Astrocyte of the hippocampus (primary cell): ENCODE measurements at regions not wholly inside any gene's neighbourhood (a gene's known extent, or its start where the extent isn't known, plus 50 kb on each side); places are given as distances from the start of the nearest gene placed in this dataset.
"Not testable (repeated sequence)": the region's sequence is repeated elsewhere in the genome, so short reads cannot be mapped to it uniquely, and the experiment has no call there.

Experiments used
- DNase-seq: peaks from one replicate; pipeline ENCODE4 v3.0.0; 2011; ENCODE audit warnings: low read depth, low spot score

DNA sequence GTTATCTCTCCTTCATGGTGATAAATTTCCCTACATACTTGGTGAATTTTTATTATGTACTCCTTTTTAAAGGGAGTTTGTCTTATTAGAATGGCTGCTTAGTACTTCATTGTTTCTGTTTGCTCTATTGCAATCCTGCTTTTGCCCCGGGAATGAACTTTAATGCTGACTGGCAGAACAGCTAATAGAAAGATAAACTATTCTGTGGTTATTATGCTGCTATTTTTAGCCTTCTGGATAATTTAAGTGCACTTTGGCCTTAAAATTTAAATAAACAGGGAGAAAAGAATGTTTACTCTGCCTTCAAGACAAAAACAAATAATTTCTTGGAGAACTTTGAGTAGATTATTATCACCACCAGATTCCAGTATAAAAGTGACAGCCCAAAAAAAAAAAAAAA, 413.8 kb upstream of the CCDC54 start:
- peak; percentile 72 for DNase-seq

DNA sequence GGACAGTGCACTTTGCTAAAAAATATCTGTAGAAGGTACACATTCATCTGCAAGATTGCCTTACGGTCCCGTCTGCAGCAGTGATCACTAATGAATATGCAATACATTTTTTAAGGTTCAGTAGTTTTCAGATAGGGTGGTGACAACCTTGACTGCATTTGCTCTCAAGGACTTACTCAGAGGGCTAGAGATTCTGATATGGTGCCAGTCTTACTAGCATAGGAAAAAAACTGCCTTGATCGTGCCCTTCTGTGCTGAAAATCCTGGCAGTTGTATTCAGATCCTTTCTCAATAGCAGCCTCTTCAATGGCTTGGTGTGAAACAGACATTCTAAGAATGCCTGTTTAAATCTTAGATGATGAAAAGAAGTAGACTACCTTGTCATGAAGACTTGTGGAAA, 411.9 kb upstream of the CCDC54 start:
- peak; percentile 43 for DNase-seq

DNA sequence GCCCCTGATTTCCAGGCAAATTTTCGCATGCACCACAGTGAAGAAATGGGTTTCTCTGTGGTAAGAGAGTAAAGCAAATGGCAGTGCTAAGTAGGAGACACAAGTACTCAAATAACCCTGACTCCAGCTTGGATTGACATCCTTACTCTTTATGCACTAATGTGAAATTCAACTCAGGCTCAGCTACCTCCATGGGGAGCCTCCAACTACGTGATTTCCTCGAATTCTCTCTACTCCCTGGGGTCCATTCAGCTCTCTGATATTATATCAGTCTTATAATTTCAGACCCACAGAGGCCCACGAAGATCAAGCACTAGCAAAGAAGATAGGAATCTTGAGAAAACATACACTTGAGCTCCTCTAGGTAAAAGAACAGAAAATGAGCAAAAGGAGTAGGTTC, 407.6 kb upstream of the CCDC54 start:
- no peak for DNase-seq

DNA sequence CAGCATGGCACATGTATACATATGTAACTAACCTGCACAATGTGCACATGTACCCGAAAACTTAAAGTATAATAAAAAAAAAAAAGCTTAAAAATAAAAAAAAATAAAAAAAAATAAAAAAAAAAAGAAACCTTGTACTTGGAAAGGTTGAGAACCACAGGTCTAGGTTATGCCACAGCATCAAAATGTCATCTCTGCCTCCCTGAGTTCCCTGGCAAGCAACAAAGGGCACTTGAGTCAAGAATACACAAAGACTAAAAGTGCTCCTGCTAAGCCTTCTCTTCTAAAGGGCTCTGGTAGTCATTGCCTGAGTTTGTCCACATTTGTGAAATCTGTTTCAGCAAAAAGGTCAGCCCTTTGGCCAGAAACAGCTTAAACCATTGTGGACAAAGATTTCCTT, 395.8 kb upstream of the CCDC54 start:
- DNase-seq = no peak

DNA sequence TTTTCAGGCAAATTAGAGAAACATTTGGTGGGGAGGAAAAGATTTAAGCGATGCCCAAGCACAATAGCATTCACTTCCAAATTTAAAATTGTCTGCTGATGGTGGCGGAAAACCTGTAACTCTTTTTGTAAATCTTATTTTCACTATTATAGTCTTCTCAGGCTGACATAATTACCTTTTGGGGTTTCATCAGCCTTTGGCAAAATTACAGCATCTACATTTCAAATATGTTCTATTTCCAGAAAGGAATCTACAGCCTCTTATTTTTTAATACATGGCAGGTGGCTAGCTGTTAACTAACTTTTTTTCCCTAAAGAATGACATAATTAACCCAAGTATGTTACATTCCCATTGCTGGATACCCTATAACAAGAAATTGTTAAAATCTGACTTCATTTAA, 391.5 kb upstream of the CCDC54 start:
- no peak for DNase-seq

DNA sequence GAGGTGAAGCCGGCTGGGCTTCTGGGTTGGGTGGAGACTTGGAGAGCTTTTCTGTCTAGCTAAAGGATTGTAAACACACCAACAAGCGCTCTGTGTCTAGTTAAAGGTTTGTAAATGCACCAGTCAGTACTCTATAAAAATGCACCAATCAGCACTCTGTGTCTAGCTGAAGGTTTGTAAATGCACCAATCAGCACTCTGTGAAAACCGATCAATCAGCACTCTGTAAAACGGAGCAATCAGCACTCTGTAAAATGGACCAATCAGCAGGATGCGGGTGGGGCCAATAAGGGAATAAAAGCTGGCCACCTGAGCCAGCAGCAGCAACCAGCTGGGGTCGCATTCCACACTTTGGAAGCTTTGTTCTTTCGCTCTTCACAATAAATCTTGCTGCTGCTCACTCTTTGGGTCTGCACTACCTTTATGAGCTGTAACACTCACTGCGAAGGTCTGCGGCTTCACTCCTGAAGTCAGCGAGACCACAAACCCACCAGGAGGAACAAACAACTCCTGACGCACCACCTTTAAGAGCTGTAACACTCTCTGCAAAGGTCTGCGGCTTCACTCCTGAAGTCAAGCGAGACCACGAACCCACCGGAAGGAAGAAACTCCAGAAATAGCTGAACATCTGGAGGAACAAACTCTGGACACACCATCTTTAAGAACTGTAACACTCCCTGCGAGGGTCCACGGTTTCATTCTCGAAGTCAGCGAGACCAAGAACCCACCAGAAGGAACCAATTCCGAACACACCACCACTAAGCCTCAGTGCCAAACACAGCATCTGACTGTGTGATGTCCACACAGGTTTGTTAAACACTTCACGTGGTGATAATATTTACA, 378.2 kb upstream of the CCDC54 start:
- DNase-seq = not testable (repeated sequence)

DNA sequence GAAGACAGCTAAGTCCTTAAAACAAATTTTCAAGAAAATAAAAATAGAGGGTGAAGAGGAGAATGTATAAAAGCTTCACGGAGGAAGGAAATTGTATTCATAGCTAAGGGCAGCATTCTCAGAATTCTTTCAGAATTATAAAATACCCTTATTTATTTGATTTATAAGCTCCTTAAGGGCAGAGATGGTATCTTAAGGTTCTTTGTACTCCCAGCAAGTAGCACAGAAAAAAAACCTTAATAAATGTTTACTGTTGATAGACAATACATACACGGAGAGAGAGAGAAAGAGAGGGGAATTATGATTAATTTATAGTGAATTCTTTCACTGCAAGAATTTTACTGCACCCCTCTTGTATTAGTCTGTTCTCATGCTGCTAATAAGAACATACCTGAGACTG, 375.6 kb upstream of the CCDC54 start:
- DNase-seq = no peak

DNA sequence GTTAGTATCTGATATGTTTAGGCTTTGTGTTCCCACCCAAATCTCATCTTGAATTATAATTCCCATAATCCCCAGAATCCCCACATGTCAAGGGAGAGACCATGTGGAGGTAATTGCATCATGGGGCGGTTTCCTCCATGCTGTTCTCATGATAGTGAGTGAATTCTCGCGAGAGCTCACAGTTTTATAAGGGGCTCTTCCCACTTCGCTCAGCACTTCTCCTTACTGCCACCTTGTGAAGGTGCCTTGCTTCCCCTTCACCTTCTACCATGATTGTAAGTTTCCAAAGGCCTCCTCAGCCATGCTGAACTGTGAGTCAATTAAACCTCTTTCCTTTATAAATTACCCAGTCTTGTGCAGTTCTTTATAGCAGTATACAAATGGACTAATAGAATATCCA, 371.9 kb upstream of the CCDC54 start:
- not testable (repeated sequence) for DNase-seq

DNA sequence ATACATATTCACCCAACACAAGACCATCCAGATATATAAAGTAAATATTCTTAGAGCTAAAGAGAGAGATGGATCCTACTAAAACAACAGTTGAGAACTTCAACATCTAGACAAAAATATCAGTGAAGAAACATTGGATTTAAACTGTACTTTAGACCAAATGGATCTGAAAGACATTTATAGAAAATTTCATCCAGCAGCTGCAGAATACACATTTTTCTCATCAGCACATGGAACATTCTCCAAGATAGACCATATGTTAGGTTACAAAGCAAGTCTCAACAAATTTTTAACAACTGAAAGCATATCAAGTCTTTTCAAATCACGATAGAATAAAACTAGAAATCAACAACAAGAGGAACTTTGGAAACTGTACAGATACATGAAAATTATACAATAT, 369.0 kb upstream of the CCDC54 start:
- no peak for DNase-seq

DNA sequence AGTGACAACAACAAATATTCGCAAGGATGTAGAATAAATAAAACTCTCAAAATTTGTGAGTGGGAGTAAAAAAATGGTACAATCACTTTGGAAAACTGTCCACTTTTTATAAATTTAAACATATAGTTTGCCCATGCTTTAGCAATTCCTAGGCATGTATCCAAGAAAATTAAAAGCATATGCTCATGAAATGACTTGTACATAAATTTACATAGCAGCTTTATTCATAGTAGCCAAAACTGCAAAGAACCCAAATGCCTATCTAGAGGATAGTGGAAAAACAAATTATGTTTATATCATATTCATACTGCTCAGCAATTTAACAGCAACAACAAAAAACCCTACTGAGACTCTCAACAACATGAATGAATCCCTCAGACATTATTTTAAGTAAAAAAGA, 363.6 kb upstream of the CCDC54 start:
- no peak for DNase-seq

DNA sequence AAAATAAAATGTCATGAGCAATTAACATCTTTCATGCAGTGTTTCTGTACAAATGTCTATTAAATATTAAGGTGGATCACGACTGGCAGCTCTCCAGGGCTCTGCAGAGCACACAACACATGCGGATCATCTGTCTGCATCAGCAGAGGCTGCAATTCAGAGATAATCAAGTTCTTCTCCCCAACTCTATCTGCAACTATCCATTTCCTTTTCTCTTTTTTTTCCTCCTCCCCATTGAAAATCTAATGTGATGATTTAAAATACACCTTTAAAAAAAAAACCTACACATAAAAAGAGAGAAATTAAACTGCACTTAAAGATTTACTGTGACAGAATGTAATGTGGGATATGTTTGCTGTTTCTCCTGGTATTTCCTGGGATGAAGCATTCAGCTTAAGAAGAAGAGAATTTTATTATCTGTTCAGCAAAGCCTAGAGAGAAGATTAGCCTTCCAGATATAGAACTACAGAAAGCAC, 352.6 kb upstream of the CCDC54 start:
- DNase-seq = no peak

DNA sequence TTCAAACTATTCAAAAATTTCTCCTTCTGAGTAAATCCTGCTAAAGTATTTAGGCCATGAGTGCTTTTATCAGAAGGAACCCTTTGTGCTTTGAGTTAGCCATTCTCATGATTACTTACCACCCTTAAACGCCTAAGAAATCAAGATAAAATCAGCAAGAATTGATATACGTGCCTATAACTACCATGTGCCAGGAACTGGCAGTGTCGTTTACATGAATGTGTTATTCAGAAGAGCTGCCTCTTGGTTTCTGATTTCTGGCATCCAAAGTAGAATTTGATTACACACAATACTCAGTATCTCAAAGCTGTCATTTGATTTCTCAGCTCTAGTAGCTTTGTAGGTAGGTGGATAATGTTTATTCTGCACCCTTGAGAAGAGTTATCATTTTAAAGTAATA, 351.3 kb upstream of the CCDC54 start:
- DNase-seq = no peak

DNA sequence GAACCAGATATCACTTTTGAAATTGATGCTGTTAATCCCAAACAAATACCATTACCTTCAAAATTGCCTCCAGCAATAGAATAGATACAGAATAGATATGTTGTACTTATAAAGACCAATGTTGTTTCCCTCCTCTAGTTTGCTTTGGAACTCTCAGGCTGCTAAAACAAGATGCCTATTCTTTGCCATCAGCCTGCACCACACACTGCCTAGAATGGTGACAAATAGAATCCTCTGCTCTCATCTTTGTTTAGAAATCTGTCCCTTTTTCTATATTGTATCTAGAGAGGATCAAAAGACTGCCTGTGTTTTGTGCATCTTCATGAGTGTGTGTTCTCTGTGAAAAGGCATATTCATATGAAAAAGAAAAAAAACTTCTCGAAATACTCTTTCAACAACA, 349.2 kb upstream of the CCDC54 start:
- DNase-seq = no peak

DNA sequence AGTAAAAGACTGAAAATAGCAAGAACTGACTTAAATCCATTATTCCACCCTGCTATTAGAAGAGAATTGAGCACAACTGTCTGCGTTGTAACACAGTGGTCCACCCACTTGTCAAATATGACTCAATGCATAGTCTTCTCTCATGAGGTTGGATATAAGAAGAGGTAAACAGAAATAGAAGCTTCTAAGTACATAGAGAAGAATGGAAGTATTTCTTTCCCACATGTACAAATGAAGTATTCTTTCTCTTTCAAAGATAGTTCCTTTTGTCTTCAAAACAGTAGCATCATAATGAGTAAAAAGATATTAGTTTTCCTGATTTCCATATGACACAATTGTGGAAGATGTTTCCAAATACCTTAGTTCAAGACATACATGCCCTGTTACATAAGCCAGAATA, 348.6 kb upstream of the CCDC54 start:
- DNase-seq = no peak

DNA sequence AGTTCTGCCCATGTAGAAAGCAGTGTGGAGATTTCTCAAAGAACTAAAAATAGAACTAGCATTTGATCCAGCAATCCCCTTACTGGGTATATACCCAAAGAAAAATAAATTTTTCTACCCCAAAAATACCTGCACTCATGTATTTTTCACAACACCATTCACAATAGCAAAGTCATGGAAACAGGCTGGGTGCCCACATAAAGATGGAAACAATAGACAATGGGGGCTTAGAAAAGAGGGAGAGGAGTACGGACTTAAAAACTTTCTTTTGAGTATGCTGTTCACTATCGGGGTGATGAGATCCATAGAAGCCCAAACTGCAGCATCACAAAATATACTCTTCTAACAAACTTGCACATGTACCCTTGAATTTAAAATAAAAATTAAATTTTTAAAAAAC, 345.1 kb upstream of the CCDC54 start:
- no peak for DNase-seq

DNA sequence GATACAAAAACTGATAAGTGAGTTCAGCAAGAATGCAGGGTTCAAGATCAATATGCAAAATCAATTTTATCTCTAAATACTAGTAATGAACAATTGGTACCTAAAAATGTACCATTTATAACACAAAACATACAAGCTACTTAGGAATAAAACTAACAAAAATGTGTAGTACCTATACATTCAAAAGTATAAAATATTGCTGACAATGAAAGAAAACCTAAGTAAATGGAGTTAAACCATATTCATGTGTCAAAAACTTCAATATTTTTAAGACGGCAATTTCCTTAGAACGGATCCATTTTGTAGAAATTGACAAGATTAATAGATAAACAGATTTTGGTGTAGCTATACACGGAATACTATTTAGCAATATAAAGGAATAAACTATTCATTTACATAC, 343.1 kb upstream of the CCDC54 start:
- no peak for DNase-seq

DNA sequence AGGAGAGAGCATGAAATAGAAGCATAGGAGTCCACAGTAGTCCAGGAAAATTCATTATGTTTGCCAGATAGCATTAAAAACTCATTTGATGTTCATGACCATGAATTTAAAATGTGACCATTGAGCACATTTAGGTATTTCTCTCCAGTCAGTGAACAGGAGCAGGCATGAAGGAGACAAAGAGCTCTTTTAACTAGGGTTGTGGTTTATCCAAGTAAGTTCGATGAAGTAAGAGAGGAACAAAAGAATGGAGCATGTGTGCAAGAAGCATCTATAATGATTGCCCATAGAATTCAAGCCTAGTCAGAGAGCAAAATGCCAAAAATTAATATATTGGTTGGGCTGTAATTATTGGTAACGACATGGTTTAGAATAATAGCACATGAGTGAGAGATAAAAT, 342.1 kb upstream of the CCDC54 start:
- peak; percentile 17 for DNase-seq

DNA sequence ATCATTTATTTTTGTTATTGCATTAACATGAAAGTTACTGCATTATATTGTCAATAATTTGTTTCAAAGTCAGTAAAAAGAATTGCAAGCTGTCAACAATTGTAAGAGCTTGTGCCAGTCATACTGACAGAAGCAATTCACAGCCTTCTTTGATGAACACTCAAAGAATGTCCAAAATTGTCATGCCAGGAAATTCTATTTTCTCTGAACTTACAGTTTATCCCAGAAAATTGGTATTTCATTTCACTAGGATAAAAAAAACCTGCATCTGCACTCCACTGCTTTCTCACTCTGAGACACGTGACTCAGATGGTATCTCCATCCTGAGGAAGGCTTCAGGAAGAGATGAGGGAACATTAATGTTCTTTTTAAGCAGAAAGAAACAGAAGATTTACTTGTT, 332.6 kb upstream of the CCDC54 start:
- no peak for DNase-seq

DNA sequence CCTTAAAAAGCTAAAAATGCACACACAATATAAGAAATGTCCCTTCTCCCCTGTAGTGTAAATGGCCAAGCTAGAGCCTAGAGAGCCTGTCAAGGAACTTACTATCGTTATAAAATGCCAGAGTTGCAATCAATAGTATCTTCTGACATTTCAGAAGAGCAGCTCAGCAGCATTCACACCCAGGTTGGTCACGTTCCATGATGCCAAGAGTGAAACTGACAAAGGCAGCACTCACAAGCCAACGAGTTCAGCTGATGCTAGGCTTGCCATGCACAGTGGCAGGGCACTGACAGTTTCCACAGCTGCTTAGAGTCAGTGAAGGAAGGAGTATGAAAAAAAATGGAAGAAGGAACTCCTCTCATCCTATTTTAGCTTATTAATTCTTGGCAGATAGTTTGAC, 331.4 kb upstream of the CCDC54 start:
- DNase-seq = no peak

DNA sequence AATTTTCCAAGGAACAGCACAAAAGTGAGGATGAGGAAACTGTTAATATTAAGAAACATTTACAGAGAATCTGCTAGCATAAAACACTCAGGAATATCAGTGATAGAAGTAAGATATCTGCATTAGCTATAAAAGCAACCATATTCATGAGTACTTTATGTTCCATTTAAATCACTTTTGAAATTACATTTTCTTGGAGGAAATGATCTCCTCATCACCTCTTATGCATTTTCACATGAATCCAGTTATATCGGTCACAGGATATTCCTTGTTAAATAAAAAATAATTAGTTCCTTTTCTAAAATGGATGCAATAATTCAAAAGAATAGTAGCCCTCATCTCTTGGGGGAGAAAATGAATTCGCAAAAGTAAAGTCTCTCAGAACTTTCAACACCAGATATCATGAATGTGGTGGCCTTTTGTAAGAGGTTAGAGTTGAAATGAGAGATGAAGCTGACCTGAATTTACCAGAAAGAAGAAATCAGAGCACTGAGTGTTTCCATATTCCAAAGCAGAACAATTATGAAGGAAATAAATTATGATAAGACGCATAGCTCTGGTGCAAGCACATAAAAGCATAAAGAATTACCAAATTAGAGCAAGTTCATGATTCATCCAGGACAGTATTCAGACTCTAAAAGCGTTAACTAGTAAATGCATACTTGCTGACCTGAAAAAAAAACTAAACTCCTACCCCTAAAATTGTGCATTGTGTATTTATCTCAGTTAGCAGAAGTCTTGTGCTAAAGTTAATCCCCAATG, 321.9 kb upstream of the CCDC54 start:
- no peak for DNase-seq

DNA sequence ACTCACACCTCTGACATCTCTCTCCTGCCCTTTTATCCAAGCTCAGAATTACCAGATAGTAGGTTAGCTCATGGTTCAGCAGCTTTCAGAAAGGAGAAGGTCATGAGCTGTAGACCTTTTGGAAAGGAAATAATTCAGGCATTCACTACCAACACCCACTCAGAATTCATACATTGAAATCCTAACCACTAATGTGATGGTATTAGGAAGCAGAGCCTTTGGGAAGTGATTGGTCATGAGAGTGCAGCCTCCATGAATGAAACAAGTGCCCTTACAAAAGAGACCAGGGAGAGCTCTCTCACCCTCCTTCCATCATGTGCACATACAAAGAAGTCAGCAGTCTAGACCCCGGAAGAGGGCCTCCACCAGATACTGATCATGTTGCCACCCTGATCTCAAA, 315.8 kb upstream of the CCDC54 start:
- no peak for DNase-seq

DNA sequence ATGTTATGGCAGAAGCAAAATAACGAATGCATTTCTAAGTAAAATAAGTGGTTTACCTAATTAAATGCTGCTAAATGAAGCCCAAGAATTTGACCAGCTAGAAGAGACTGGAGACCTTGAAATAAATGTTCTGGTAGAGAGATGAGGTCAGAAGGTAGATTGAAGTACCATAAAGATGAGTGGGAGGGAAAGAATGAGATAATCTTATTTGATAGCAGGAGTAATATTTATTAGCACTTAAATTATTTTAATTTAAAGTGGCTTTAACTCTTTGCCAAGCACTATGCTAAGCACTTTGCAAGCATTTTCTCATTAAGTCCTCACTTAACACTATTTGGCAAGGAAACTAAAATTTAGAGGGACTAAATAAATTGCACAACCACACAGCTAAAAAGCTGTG, 314.9 kb upstream of the CCDC54 start:
- DNase-seq = no peak

DNA sequence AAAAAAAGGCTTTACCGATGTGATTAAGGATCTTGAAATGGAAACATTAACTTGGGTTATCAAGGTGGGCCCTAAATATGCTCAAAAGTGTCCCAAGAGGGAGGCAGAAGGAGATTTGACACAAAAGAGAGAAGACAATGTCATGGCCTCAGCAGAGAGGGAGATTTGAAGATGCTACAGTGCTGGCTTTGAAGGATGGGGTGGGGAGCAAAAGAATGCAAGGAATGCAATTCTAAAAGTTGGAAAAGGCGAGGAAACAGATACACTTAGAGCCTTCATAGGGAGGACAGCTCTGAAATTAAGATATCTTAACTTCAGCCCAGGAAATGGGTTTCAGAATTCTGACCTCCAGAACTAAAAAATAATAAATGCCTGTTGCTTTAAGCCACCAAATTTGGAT, 314.5 kb upstream of the CCDC54 start:
- no peak for DNase-seq
